ENCODE measurements at regions not wholly inside any gene's neighbourhood (a gene's known extent, or its start where the extent isn't known, plus 50 kb on each side); places are given as distances from the start of the nearest gene placed in this dataset.

DNA sequence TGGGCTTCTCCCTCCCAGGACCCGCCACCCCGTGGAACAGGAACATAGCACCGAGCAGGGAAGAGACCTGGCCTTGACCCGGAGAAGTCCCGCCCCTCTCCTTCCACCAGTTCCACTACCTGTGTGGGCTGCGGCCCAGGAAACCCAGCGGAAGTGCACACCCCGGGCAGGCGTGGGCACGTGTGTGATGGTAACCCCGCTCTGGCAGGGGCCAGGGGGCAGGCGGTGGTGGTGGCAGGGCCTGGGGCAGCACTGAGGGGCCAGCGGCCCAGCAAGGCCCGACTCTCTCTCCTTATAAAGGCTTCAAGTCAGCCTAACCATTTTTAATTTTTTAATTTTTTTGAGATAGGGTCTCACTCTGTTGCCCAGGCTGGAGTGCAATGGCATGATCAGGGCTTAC lies 129.0 kb upstream of the FAM98A start:
- TF ChIP-seq, protein P1, sequence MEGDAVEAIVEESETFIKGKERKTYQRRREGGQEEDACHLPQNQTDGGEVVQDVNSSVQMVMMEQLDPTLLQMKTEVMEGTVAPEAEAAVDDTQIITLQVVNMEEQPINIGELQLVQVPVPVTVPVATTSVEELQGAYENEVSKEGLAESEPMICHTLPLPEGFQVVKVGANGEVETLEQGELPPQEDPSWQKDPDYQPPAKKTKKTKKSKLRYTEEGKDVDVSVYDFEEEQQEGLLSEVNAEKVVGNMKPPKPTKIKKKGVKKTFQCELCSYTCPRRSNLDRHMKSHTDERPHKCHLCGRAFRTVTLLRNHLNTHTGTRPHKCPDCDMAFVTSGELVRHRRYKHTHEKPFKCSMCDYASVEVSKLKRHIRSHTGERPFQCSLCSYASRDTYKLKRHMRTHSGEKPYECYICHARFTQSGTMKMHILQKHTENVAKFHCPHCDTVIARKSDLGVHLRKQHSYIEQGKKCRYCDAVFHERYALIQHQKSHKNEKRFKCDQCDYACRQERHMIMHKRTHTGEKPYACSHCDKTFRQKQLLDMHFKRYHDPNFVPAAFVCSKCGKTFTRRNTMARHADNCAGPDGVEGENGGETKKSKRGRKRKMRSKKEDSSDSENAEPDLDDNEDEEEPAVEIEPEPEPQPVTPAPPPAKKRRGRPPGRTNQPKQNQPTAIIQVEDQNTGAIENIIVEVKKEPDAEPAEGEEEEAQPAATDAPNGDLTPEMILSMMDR (IDR thresholded peaks at IDR 0.05) = no peak
- TF ChIP-seq POLR2A (IDR thresholded peaks at IDR 0.05) = no peak
